Endodermal cell (in vitro differentiated cells): ENCODE measurements at regions not wholly inside any gene's neighbourhood (a gene's known extent, or its start where the extent isn't known, plus 50 kb on each side); places are given as distances from the start of the nearest gene placed in this dataset.

Experiments used
- DNase-seq: peaks from one replicate; pipeline ENCODE4 v3.0.0-alpha.2; 2017
- H3K27ac ChIP-seq: 2 replicates; pipeline ENCODE4 v1.5.1; 2013; ENCODE audit warnings: mild to moderate bottlenecking, low read depth, low read length, moderate library complexity
- H3K27me3 ChIP-seq: 2 replicates; pipeline ENCODE4 v1.6.1; 2013; ENCODE audit warnings: mild to moderate bottlenecking, low read length, moderate library complexity; ENCODE audit not compliant: insufficient read depth, control insufficient read depth, poor library complexity, severe bottlenecking
- H3K36me3 ChIP-seq: 2 replicates; pipeline ENCODE4 v1.7.0; 2013; ENCODE audit warnings: mild to moderate bottlenecking, low read length, moderate library complexity; ENCODE audit not compliant: control insufficient read depth, insufficient read depth
- H3K4me1 ChIP-seq: one replicate; pipeline ENCODE4 v1.7.0; 2013; ENCODE audit warnings: low read length; ENCODE audit not compliant: control insufficient read depth, insufficient read depth
- H3K4me3 ChIP-seq: 2 replicates; pipeline ENCODE4 v1.5.1; 2013; ENCODE audit warnings: mild to moderate bottlenecking, low read length, moderate library complexity
- H3K9ac ChIP-seq: 2 replicates; pipeline ENCODE4 v1.6.1; 2013; ENCODE audit warnings: mild to moderate bottlenecking, low read length, moderate library complexity; ENCODE audit not compliant: poor library complexity, severe bottlenecking; ENCODE audit errors: extremely low read depth
- H3K9me3 ChIP-seq: 2 replicates; pipeline ENCODE4 v1.6.1; 2013; ENCODE audit warnings: mild to moderate bottlenecking, low read length, moderate library complexity; ENCODE audit not compliant: control insufficient read depth
- H3K27ac Mint-ChIP-seq: 2 replicates; pipeline ENCODE4 v1.8.0; 2020; ENCODE audit warnings: mixed read lengths
- H3K27me3 Mint-ChIP-seq: 2 replicates; pipeline ENCODE4 v1.8.0; 2021; ENCODE audit warnings: mild to moderate bottlenecking, mixed read lengths; ENCODE audit not compliant: insufficient read depth
- H3K36me3 Mint-ChIP-seq: 2 replicates; pipeline ENCODE4 v1.8.0; 2020; ENCODE audit warnings: low read depth, mixed read lengths
- H3K4me1 Mint-ChIP-seq: 2 replicates; pipeline ENCODE4 v1.8.0; 2020; ENCODE audit warnings: mixed read lengths
- H3K4me3 Mint-ChIP-seq: 2 replicates; pipeline ENCODE4 v1.8.0; 2020; ENCODE audit warnings: mild to moderate bottlenecking, moderate library complexity, mixed read lengths
- H3K9me3 Mint-ChIP-seq: 2 replicates; pipeline ENCODE4 v1.8.0; 2020; ENCODE audit warnings: mild to moderate bottlenecking, mixed read lengths
- CTCF ChIP-seq: fragments of 200-600 bp; sonication (generic); conservative IDR thresholded peaks from 2 replicates; pipeline ENCODE4 v1.5.0; 2021; ENCODE audit warnings: antibody characterized with exemption, mild to moderate bottlenecking
- WGBS, 2 experiments: methylation state at CpG; one replicate each; pipeline versions ENCODE4 v1.1.5 to v1.1.7; 2013; ENCODE audit warnings: missing lambda C conversion rate in 2 of 2, mixed read lengths in 1 of 2; ENCODE audit not compliant: insufficient coverage in 1 of 2, insufficient read length in 1 of 2; 5-methylcytosine and 5-hydroxymethylcytosine counted together

DNA sequence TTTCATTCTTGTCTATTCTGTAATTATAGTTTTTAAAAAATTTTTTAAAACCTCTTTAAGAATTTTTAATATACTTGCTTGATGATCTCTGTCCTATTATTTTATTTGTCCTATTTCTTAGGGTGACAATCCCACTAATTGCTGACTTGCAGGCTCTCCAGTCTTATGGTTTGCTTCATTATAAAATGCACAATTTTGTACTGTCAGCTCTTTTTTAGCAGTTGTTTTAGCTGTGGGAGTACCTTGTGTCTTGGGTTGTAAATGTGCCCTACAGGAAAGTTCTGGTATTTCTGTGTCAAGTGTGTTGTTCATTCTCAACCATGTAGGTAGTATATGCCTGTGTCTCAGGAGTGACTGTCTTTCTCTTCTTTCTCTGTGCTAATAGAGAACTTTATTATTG is 118.2 kb upstream of the IL15 start:
- H3K4me1 Mint-ChIP-seq = no peaks in the 10 kb centered on the region
- no peak overlapping the region for H3K4me3 Mint-ChIP-seq

DNA sequence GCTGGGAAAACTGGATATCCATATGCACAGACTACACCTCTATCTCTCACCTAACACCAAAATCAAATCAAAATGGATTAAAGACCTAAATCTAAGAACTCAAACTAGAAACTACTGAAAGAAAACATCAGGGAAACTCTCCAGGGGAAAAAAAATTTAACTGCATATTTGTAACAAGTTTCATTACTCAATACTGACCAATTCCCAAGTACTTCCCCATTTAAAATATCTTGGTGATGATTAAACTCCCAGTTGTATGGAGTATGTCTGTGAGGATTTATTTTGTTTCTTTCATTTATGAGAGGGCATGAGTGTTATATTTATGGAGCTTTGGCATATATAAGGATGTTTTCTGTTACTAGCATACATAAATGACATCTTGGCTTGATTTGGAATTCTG is 112.3 kb upstream of the IL15 start:
- Histone ChIP-seq H3K36me3 (no peaks in the 10 kb centered on the region), H3K27ac (no peak overlapping the region), H3K9ac (no peak overlapping the region), H3K4me3 (no peak overlapping the region), H3K4me1 (no peaks in the 10 kb centered on the region), H3K27me3 (no peaks in the 10 kb centered on the region), H3K9me3 (peaks cover 1% of the 10 kb centered on the region)
- no peaks in the 10 kb centered on the region for H3K9me3 Mint-ChIP-seq
- H3K4me3 Mint-ChIP-seq = no peak overlapping the region
- no peak for DNase-seq
- no peak for TF ChIP-seq CTCF
- no peaks in the 10 kb centered on the region for H3K4me1 Mint-ChIP-seq
- no peaks in the 10 kb centered on the region for H3K36me3 Mint-ChIP-seq
- H3K27ac Mint-ChIP-seq = no peak overlapping the region
- no peaks in the 10 kb centered on the region for H3K27me3 Mint-ChIP-seq

More for the DNA sequence above, 118.2 kb upstream of the IL15 start:
- no peaks in the 10 kb centered on the region for H3K36me3 Mint-ChIP-seq
- Histone ChIP-seq H3K4me1 (no peaks in the 10 kb centered on the region), H3K27me3 (no peaks in the 10 kb centered on the region), H3K36me3 (no peaks in the 10 kb centered on the region), H3K9me3 (no peaks in the 10 kb centered on the region), H3K9ac (no peak overlapping the region), H3K27ac (no peak overlapping the region), H3K4me3 (no peak overlapping the region)
- DNase-seq = no peak
- peak; percentile 46 for TF ChIP-seq CTCF
- H3K27ac Mint-ChIP-seq = no peak overlapping the region
- H3K27me3 Mint-ChIP-seq = no peaks in the 10 kb centered on the region
- no peaks in the 10 kb centered on the region for H3K9me3 Mint-ChIP-seq

DNA sequence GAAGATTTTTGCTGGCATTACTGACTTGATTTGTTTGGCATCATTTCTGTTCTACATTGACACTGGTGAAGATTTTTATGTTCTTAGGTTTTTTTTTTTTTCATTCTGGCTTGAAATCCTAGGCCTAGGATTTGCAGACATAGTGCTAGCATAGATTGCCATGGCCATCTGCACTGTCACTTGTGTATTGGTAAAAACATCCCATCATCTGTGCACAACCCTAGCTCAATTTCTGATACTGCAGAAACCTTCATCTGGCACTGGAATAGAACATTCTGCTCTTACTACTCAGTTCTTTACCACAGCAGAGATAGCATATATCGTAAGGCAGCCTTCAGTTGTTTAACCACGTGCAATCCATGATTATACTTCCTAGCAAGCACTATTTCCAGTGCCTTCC is 111.5 kb upstream of the IL15 start:
- Histone ChIP-seq H3K4me3 (no peak overlapping the region), H3K9me3 (peaks cover 5% of the 10 kb centered on the region), H3K27me3 (no peaks in the 10 kb centered on the region), H3K27ac (no peak overlapping the region), H3K9ac (no peak overlapping the region), H3K36me3 (no peaks in the 10 kb centered on the region), H3K4me1 (no peaks in the 10 kb centered on the region)
- 89 to 96% methylated on average over 2 of the region's 2 CpGs for WGBS, 2 experiments
- Mint-ChIP-seq H3K27ac (no peak overlapping the region), H3K36me3 (no peaks in the 10 kb centered on the region), H3K27me3 (no peaks in the 10 kb centered on the region), H3K4me3 (no peak overlapping the region), H3K4me1 (no peaks in the 10 kb centered on the region), H3K9me3 (peaks cover 2% of the 10 kb centered on the region)
- TF ChIP-seq CTCF = no peak
- no peak for DNase-seq
